ENCODE measurements at regions not wholly inside any gene's neighbourhood (a gene's known extent, or its start where the extent isn't known, plus 50 kb on each side); places are given as distances from the start of the nearest gene placed in this dataset.

DNA sequence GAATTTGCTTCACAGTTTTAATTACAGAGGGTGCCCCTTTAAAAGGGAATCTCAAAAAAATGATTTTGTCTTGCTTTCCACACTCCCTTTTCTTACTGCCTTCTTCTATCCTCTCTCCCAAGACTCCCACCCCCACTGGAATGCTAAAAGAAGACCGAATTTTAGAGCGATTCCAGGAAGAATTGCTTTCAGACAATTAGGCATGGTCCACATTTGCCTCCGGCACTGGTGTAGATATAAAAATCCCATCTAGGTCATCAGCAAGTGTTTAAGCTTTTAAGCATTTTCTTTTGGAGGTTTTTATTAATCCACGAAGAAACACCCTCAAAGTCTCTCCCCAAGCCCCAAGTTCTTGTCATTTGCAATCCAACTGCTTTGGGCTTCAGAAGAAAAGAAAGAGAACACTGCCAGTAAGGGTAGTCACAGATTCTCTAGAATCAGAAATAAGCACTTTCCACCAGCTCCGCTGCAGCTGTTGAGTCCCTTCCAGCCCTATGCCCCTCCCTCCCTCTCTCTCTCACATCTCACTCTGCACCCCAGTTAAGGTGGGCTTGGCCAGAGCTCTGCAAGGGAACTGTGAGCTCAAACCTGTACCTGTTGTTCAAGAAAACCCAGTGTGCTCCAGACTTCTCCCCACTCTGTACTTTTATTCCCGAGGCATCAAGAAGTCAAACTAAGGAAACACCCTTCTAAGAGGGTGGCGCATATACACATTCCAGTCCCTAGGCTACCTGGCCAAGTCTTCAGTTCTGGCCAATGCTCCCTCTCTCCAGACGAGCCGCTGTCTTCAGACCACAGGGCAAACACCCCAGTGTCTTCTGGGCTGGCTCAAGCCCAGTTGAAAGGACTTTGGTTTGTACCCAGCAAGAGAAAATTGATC, 170.2 kb downstream of the RGS9 start:
- no peak for TF ChIP-seq ZNF274 (IDR thresholded peaks at IDR 0.05; ENCODE audit: low read depth, low read length)
- TF ChIP-seq YY1 (IDR thresholded peaks at IDR 0.05; ENCODE audit: insufficient read depth, insufficient read length) = no peak
- no peak for TF ChIP-seq SUZ12 (IDR thresholded peaks at IDR 0.05; ENCODE audit: extremely low read depth, insufficient read depth, insufficient read length)
